Activated CD8-positive, alpha-beta memory T cell treated with anti-CD3 and anti-CD28 coated beads, Interleukin-2, amount 50 U/mL, for 4 hours (primary cell): ENCODE measurements at regions not wholly inside any gene's neighbourhood (a gene's known extent, or its start where the extent isn't known, plus 50 kb on each side); places are given as distances from the start of the nearest gene placed in this dataset.
"Not testable (repeated sequence)": the region's sequence is repeated elsewhere in the genome, so short reads cannot be mapped to it uniquely, and the experiment has no call there.

Experiments
- DNase-seq: peaks from one replicate; pipeline ENCODE4 v3.0.0-alpha.2; 2020

- DNase-seq: not testable (repeated sequence)
These were observed 4454.9 kb upstream of the TPTE start for GRCh38 chr21:6066320-6066985.

GRCh38 chr21:6068098-6068831, 4453.1 kb upstream of the TPTE start:
- DNase-seq: not testable (repeated sequence)

- DNase-seq: not testable (repeated sequence)
These were observed 4451.2 kb upstream of the TPTE start for GRCh38 chr21:6070213-6070612.

- not testable (repeated sequence) for DNase-seq
These were observed 4448.7 kb upstream of the TPTE start for GRCh38 chr21:6072691-6073090.

GRCh38 chr21:6073993-6074705, 4447.2 kb upstream of the TPTE start:
- not testable (repeated sequence) for DNase-seq

- DNase-seq: not testable (repeated sequence)
These were observed 4446.4 kb upstream of the TPTE start for GRCh38 chr21:6074935-6075334.

- DNase-seq: not testable (repeated sequence)
These were observed 4445.7 kb upstream of the TPTE start for GRCh38 chr21:6075627-6076208.

- DNase-seq: not testable (repeated sequence)
These were observed 4444.0 kb upstream of the TPTE start for GRCh38 chr21:6077358-6077757.

GRCh38 chr21:6078902-6079301, 4442.5 kb upstream of the TPTE start:
- DNase-seq: not testable (repeated sequence)

- not testable (repeated sequence) for DNase-seq
These were observed 4440.3 kb upstream of the TPTE start for GRCh38 chr21:6080941-6081655.

GRCh38 chr21:6082166-6082565, 4439.2 kb upstream of the TPTE start:
- not testable (repeated sequence) for DNase-seq

- not testable (repeated sequence) for DNase-seq
These were observed 4437.7 kb upstream of the TPTE start for GRCh38 chr21:6083574-6084120.

- DNase-seq: not testable (repeated sequence)
These were observed 4435.3 kb upstream of the TPTE start for GRCh38 chr21:6086038-6086437.

- DNase-seq: not testable (repeated sequence)
These were observed 4433.7 kb upstream of the TPTE start for GRCh38 chr21:6087579-6088178.

GRCh38 chr21:6090286-6090908, 4431.0 kb upstream of the TPTE start:
- DNase-seq: not testable (repeated sequence)

GRCh38 chr21:6091335-6092027, 4429.9 kb upstream of the TPTE start:
- not testable (repeated sequence) for DNase-seq

- not testable (repeated sequence) for DNase-seq
These were observed 4429.0 kb upstream of the TPTE start for GRCh38 chr21:6092401-6092800.

GRCh38 chr21:6093419-6093818, 4428.0 kb upstream of the TPTE start:
- not testable (repeated sequence) for DNase-seq

GRCh38 chr21:6093870-6094269, 4427.5 kb upstream of the TPTE start:
- DNase-seq: not testable (repeated sequence)

- DNase-seq: not testable (repeated sequence)
These were observed 4426.1 kb upstream of the TPTE start for GRCh38 chr21:6095304-6095703.
